Liver (tissue), 3 donors: ENCODE measurements at regions not wholly inside any gene's neighbourhood (a gene's known extent, or its start where the extent isn't known, plus 50 kb on each side); places are given as distances from the start of the nearest gene placed in this dataset.

Experiments
- CTCF ChIP-seq: fragments of 150-350 bp; IDR thresholded peaks from 2 replicates; pipeline ENCODE4 v1.5.1; 2017; ENCODE audit warnings: improper control_type of control experiment, low read depth, low read length; ENCODE audit not compliant: missing input control
- HNF4G ChIP-seq: IDR thresholded peaks from 2 replicates; pipeline ENCODE4 v1.6.1; 2016; ENCODE audit warnings: antibody characterized with exemption
- MAX ChIP-seq: IDR thresholded peaks from 2 replicates; pipeline ENCODE4 v1.6.1; 2016; ENCODE audit warnings: antibody characterized with exemption
- RAD21 ChIP-seq, 2 donors: IDR thresholded peaks; 2 replicates each; pipeline ENCODE4 v1.6.1; 2016; ENCODE audit warnings: antibody characterized with exemption in 2 of 2, mild to moderate bottlenecking in 2 of 2
- SP1 ChIP-seq: IDR thresholded peaks from 2 replicates; pipeline ENCODE4 v1.6.1; 2018; ENCODE audit warnings: antibody characterized with exemption, mild to moderate bottlenecking
- TAF1 ChIP-seq: conservative IDR thresholded peaks from 2 replicates; pipeline ENCODE4 v1.6.1; 2016; ENCODE audit warnings: antibody characterized with exemption, mild to moderate bottlenecking
- YY1 ChIP-seq: IDR thresholded peaks from 2 replicates; pipeline ENCODE4 v1.6.1; 2016; ENCODE audit warnings: antibody characterized with exemption, mild to moderate bottlenecking
- ZBTB33 ChIP-seq: IDR thresholded peaks from 2 replicates; pipeline ENCODE4 v1.6.1; 2016; ENCODE audit warnings: antibody characterized with exemption
- donor health status: healthy.
- donor health status: healthy.

GRCh38 chr15:39443659-39444219, 137.1 kb upstream of the THBS1 start:
- TF ChIP-seq SP1 = no peak
- TF ChIP-seq CTCF = no peak
- no peak for TF ChIP-seq ZBTB33
- TF ChIP-seq MAX = no peak
- no peak for TF ChIP-seq YY1
- no peak for TF ChIP-seq RAD21 (IDR thresholded peaks at IDR 0.05)
- no peak for TF ChIP-seq TAF1
- no peak for TF ChIP-seq HNF4G
